HG03066 (cell line): ENCODE measurements at regions not wholly inside any gene's neighbourhood (a gene's known extent, or its start where the extent isn't known, plus 50 kb on each side); places are given as distances from the start of the nearest gene placed in this dataset.
"Not testable (repeated sequence)": the region's sequence is repeated elsewhere in the genome, so short reads cannot be mapped to it uniquely, and the experiment has no call there.

Source experiments
- ATAC-seq: cut with Tn5 transposase; IDR thresholded peaks from one replicate; pipeline ENCODE4 v1.9.1; 2021; ENCODE audit warnings: low read depth; ENCODE audit not compliant: unreplicated experiment

- ATAC-seq: no peak
Observed at GRCh38 chr22:47304191-47304831, 541.9 kb downstream of the TBC1D22A start.

- ATAC-seq: no peak
Observed at GRCh38 chr22:47303161-47303890, 540.9 kb downstream of the TBC1D22A start.

DNA sequence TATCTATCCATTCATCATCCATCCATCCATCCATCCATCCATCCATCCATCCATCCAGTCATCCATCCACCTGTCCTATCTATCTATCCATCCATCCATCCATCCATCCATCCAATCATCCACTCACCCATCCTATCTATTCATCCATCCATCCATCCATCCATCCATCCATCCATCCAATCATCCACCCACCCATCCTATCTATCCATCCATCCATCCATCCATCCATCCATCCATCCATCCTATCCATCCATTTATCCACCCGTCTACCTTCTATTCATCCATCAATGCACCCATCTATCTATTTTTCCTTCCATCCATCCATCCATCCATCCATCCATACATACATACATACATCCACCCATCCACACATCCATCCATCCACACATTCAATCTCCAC lies 540.1 kb downstream of the TBC1D22A start:
- not testable (repeated sequence) for ATAC-seq

GRCh38 chr22:47301820-47302475 lies 539.5 kb downstream of the TBC1D22A start:
- no peak for ATAC-seq

GRCh38 chr22:47300698-47301405 lies 538.4 kb downstream of the TBC1D22A start:
- no peak for ATAC-seq

DNA sequence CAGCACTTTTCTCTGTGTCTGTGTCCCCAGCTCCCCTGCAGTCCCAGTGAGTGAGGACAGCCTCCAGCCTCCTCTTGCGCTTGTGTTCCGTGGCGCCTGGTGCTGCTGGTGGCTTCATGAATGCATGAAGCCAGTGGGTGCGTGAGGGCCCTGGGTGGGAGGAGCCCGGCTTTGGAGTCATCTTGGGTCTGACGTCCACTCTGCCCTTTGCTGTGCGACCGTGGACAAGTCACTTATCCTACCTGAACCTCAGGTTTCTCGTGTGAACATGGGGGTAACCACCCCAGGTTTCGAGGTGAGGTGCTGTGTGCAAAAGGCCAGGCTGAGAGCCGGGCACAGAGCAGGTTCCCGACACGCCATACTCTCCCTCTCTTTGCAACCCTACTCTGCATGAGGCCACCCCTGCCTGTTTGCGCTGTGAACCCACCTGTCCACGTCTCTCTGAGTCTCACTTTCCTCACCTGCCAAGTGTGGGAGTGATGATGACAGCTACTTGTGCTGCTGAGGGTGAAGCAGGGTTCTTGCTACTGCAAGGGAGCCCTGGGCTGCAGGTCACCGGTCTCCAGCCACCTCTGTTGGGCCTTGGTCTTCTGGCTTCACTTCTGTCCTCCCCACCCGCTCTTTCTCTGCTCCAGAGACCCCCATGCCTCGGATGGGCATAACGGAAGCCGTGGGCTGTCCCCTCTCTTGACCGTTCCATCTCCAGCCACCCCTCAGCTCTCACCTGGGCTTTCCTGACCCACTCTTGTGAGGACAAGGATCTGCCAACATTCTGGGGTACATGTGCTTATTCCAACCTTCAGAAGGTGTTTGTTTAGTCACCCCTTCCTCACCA lies 537.6 kb downstream of the TBC1D22A start:
- no peak for ATAC-seq

DNA sequence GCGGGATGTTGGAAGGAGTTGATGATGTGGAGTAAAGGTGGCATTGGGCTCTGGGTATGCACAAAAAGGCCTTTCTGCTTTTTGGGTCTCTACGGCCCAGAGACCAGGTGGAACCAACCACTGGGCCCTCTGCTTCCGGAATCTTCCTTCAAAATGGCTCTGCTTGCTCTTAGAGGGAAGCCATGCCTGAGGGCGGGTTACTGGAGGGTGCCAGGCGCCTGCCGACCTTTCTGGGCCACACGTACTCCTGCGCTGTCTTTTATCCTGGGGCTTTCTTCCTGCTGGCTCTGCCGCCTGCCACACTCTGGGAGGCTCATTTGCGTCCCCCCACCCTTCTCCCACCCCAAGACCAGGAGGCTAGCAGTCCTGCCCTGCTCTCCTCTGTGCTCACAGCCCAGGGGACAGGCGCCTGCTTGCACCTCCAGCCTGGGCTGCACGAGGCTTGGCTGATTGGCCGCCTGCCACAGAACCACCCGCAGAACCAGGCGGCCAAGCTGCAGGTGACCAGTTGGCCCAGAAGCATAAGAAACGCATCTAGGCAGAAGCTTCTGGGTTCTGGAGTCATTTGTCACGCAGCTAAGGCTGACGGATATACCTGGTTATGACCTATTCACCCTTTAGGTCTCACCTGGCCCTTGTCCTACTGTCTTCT lies 536.9 kb downstream of the TBC1D22A start:
- no peak for ATAC-seq

- ATAC-seq: no peak
Observed at GRCh38 chr22:47298017-47298785, 535.8 kb downstream of the TBC1D22A start.

- ATAC-seq: no peak
Observed at GRCh38 chr22:47297261-47298016, 535.0 kb downstream of the TBC1D22A start.

DNA sequence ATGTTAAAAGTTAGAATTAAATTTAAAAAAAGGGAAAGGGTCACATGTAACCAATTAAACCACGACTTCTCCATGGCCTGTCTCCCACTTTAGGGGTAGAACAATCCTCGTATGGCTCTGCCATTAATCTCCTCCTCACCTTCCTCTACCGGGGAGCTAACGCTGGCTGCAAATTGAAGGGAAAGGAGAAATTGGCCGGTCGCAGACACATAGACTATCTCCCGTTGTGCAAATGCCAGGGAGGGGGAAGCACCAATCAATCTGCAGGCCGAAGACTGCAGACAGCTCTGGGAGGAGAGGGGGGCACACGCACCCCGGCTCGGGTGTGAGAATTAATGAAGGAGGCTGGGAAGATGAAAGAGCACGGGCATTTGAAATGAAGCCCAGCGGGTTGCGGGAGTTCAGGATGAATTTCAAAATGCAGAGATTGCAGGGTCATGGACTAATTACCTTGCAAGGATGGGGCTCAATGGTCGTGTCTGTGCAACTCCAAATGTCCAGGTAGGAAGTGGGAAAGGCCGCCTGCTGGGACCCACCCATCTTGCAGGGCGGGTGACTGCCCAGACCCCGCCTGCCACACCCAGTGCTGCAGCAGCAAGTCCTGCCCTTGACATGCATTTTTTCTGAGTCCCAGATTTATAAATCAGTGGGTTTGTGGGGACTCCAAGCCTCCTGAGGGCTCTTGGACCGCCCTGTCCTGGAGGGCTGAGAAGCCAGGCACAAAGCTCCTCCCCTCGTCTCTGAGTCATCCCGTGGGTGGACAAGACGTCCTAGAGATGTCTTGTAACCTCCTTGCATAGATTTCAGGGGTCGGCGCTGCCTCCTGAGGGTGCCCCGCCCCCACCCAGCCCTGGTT lies 534.2 kb downstream of the TBC1D22A start:
- ATAC-seq: no peak

DNA sequence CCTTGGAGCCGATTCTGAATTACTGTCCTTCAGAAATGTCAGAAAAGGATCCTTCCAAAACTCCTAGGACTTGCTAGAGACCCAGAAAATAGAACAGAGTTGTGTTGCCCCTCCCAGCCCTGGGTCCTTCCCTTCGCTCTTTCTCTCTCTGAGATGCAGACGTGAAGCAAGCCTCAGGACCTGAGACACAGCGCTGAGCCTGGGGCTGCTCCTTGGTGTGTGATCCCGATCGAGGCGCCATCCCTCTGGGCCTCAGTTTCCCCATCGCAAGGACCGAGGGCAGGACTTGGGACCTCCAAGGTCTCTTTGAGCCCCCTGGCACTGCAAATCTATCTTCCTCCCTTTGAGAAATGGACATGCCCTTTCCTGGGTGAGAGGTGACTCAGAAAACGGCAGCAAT lies 533.5 kb downstream of the TBC1D22A start:
- no peak for ATAC-seq

DNA sequence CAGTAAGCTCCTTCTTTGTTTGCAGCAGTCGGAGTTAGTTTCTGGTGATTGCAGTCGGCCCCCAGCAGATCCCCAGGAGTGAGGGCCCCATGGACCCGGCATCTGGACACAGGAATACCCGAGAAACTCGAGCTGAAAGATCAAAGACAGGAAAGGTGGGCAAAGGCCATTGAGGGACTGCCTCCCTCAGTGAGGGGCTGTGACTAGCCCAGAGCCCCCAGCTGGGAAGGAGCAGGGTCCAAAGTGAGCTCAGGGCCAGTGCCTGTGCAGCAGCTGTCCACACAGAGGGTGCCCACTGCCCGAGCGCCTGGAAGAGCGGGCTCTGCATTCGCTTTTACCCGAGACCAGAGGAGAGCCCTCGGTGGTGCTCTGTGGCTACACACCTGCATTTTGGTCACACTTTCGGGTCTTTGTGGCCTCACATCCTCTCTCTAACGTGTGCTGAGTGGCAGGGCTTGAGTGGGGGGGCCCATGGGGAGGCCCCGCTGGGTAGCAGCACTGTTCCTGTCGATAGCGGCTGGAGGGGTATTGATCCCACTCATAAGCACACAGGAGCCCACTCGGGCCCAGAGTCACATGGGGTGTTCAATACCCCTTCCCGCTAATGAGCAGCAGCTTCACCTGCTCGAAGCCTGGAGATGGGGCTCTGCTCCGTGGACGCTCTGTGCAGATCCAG lies 532.9 kb downstream of the TBC1D22A start:
- no peak for ATAC-seq

DNA sequence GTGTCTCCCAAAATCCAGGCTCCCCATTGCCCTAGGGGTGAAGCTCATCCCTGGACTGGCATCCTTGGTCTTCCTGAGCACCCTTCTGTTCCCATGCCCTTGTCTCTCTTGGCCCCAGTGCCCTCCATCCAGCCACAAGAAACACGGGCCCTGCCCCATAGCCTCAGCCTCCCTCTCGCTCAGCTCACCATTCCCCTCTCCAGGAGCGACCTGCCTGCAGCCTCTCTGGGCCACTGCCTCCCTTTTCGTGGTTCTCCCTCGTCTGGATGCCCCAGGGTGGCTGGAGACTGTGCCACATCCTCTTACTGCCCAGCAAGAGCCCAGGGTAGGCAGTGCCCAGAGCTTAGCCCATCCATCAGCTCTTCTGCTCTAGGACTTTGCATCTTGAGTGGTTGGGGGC lies 532.1 kb downstream of the TBC1D22A start:
- no peak for ATAC-seq

- no peak for ATAC-seq
Observed at GRCh38 chr22:47294222-47294532, 531.7 kb downstream of the TBC1D22A start.

DNA sequence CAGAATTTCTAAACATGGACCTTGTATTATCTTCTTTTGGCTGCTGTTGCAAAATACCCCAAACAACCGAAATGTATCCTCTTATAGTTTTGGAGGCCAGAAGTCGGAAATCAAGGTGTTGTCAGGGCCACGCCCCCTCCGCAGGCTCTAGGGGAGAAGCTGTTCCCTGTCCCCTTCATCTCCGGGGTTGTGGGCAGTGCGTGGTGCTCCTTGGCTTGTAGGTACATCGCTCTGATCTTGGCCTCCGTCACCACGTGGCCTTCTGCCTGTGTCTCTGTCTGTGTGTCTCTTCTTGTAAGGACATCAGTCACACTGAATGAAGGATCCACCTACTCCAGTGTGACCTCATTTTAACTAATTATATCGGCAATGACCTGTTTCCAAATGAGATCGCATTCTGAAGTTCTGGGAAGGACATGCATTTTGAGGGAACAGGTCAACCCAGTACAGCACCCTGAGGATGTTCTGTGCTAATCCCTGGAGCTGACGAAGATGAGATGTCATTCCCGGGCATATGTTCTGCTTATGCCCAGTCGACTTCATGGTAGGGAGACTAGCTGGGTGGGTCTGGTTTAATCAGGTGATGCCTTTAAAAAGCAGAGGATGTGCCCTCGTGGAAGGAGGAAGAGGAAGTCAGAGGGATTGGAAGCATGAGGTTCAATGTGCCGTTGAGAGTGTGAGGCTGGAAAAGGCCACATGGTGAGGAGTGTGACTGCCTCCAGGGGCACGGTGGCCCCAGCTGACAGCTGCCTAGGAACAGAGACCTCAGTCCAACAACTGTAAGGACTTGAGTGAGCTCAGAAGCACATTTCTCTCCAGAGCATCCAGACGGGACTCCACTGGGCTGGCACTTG lies 531.1 kb downstream of the TBC1D22A start:
- ATAC-seq: no peak
